ENCODE measurements at regions not wholly inside any gene's neighbourhood (a gene's known extent, or its start where the extent isn't known, plus 50 kb on each side); places are given as distances from the start of the nearest gene placed in this dataset.

DNA sequence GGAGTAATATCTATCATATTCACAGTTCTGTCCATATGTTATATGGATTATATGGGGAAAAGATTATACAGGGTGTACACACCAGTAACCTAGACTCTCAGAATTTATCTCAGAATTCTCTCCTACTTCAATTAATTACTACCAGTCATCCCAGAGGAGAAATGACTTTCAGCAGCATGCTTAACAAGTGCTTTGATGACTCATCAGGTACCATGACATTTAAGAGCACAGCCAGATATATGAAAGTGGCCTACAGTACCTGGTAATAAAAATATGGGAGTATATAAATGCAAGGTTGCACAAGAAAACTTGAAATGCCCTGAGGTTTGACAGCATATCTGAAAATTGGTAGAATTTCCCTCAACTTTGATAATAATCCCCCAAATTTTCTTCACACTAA, 1273.0 kb downstream of the OTOL1 start:
- H3K79me2 ChIP-seq (ENCODE audit: insufficient read depth, low read length), result no peaks in the 10 kb centered on the region
- Mint-ChIP-seq H3K27ac (no peak overlapping the region), H3K27me3 (ENCODE audit: low read depth in 3 of 3) (no peaks in the 10 kb centered on the region), H3K4me1 (no peaks in the 10 kb centered on the region), H3K9me3 (peaks cover 0 to 11% (median 5%) of the 10 kb centered on the region in 7 donors), H3K36me3 (no peaks in the 10 kb centered on the region), H3K4me3 (no peak overlapping the region)
- H3K36me3 ChIP-seq (replicated peaks in 1 of 2; ENCODE audit: control insufficient read depth in 1 of 2, insufficient read depth in 2 of 2, low read length in 2 of 2), result no peaks in the 10 kb centered on the region
- intact Hi-C loops (cut with micrococcal nuclease), result no loop called here
- no peak for DNase-seq
- H3K4me2 ChIP-seq (replicated peaks; ENCODE audit: extremely low read depth, low read length, poor library complexity, severe bottlenecking), result no peak overlapping the region
- H3K9ac ChIP-seq (ENCODE audit: insufficient read depth, low read length, poor library complexity, severe bottlenecking), result no peak overlapping the region
- no peaks in the 10 kb centered on the region for H4K20me1 ChIP-seq (ENCODE audit: insufficient read depth, low read length)
- no peaks in the 10 kb centered on the region for H3K4me1 ChIP-seq (ENCODE audit: control insufficient read depth in 1 of 2, insufficient read depth in 2 of 2, low read length in 2 of 2)
- H3K27ac ChIP-seq (ENCODE audit: low read depth in 1 of 2, low read length in 2 of 2), result no peak overlapping the region
- H3K9me3 ChIP-seq (replicated peaks in 1 of 2; ENCODE audit: control insufficient read depth in 1 of 2, insufficient read depth in 1 of 2, low read length in 2 of 2), result peaks cover 0 to 10% of the 10 kb centered on the region in 2 donors
- H2AFZ ChIP-seq (ENCODE audit: insufficient read depth, low read depth, low read length, poor library complexity, severe bottlenecking), result no peak overlapping the region
- TF ChIP-seq, protein P1, sequence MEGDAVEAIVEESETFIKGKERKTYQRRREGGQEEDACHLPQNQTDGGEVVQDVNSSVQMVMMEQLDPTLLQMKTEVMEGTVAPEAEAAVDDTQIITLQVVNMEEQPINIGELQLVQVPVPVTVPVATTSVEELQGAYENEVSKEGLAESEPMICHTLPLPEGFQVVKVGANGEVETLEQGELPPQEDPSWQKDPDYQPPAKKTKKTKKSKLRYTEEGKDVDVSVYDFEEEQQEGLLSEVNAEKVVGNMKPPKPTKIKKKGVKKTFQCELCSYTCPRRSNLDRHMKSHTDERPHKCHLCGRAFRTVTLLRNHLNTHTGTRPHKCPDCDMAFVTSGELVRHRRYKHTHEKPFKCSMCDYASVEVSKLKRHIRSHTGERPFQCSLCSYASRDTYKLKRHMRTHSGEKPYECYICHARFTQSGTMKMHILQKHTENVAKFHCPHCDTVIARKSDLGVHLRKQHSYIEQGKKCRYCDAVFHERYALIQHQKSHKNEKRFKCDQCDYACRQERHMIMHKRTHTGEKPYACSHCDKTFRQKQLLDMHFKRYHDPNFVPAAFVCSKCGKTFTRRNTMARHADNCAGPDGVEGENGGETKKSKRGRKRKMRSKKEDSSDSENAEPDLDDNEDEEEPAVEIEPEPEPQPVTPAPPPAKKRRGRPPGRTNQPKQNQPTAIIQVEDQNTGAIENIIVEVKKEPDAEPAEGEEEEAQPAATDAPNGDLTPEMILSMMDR (IDR thresholded peaks at IDR 0.05), result no peak
- no peak overlapping the region for H3K4me3 ChIP-seq (replicated peaks in 1 of 3; ENCODE audit: low read depth in 2 of 3, low read length in 3 of 3)
- H3K27me3 ChIP-seq (ENCODE audit: control insufficient read depth in 2 of 2, insufficient read depth in 2 of 2, low read length in 2 of 2), result no peaks in the 10 kb centered on the region

DNA sequence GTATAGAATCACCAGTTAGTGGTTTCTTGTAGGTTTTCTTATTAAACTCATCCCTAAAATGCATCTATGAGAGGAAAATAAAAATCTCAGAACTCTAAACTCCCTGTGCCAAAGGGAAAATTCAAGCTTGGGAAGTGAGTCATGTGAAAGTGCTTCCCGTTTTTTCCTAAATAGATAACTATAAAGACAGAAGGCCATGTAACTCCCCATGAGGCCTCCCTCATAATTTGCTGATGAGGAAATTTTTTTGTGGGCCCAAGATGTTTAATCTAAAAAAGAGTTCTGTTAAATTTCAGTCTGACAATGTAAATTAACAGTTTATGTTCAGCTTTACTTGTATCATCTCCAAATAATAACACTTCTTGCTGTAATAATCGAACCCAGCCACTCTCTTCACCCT, 1273.9 kb downstream of the OTOL1 start:
- H3K79me2 ChIP-seq (ENCODE audit: insufficient read depth, low read length), result no peaks in the 10 kb centered on the region
- H3K36me3 Mint-ChIP-seq, result no peaks in the 10 kb centered on the region
- H3K4me1 ChIP-seq (ENCODE audit: control insufficient read depth in 1 of 2, insufficient read depth in 2 of 2, low read length in 2 of 2), result no peaks in the 10 kb centered on the region
- H3K4me3 ChIP-seq (replicated peaks in 1 of 3; ENCODE audit: low read depth in 2 of 3, low read length in 3 of 3), result no peak overlapping the region
- no peak overlapping the region for H3K9ac ChIP-seq (ENCODE audit: insufficient read depth, low read length, poor library complexity, severe bottlenecking)
- no CpG with 5 or more reads among the region's 2 CpGs for WGBS (ENCODE audit: insufficient coverage)
- no peak overlapping the region for H2AFZ ChIP-seq (ENCODE audit: insufficient read depth, low read depth, low read length, poor library complexity, severe bottlenecking)
- peaks cover 0 to 9% (median 3%) of the 10 kb centered on the region in 7 donors for H3K9me3 Mint-ChIP-seq
- TF ChIP-seq, protein P1 (IDR thresholded peaks at IDR 0.05), result no peak
- intact Hi-C loops (cut with micrococcal nuclease), result no loop called here
- H3K4me2 ChIP-seq (replicated peaks; ENCODE audit: extremely low read depth, low read length, poor library complexity, severe bottlenecking), result no peak overlapping the region
- no peaks in the 10 kb centered on the region for H3K27me3 Mint-ChIP-seq (ENCODE audit: low read depth in 3 of 3)
- H3K36me3 ChIP-seq (replicated peaks in 1 of 2; ENCODE audit: control insufficient read depth in 1 of 2, insufficient read depth in 2 of 2, low read length in 2 of 2), result no peaks in the 10 kb centered on the region
- no peak overlapping the region for H3K27ac ChIP-seq (ENCODE audit: low read depth in 1 of 2, low read length in 2 of 2)
- DNase-seq, result no peak
- no peak overlapping the region for H3K4me3 Mint-ChIP-seq
- peaks cover 0 to 8% of the 10 kb centered on the region in 2 donors for H3K9me3 ChIP-seq (replicated peaks in 1 of 2; ENCODE audit: control insufficient read depth in 1 of 2, insufficient read depth in 1 of 2, low read length in 2 of 2)
- no peak overlapping the region for H3K27ac Mint-ChIP-seq
- no peaks in the 10 kb centered on the region for H4K20me1 ChIP-seq (ENCODE audit: insufficient read depth, low read length)
- no peaks in the 10 kb centered on the region for H3K27me3 ChIP-seq (ENCODE audit: control insufficient read depth in 2 of 2, insufficient read depth in 2 of 2, low read length in 2 of 2)
- no peaks in the 10 kb centered on the region for H3K4me1 Mint-ChIP-seq

All from CD14-positive monocyte (primary cell).